Transverse colon (tissue), 3 donors: ENCODE measurements at regions not wholly inside any gene's neighbourhood (a gene's known extent, or its start where the extent isn't known, plus 50 kb on each side); places are given as distances from the start of the nearest gene placed in this dataset.

Source experiments
- CTCF ChIP-seq, 5 experiments: fragments of 200-600 bp in 3 of 5; fragments of 450-650 bp in 2 of 5; sonication (generic) in 3 of 5; IDR thresholded peaks; 1 replicate in 2 of 5; 2 replicates in 3 of 5; pipeline ENCODE4 v1.5.1; 2016 to 2017; ENCODE audit warnings: antibody characterized with exemption in 5 of 5, inconsistent platforms in 3 of 5, mild to moderate bottlenecking in 2 of 5, moderate library complexity in 1 of 5
- POLR2A ChIP-seq: fragments of 450-650 bp; IDR thresholded peaks from one replicate; pipeline ENCODE4 v1.6.1; 2016; ENCODE audit warnings: antibody characterized with exemption, mild to moderate bottlenecking, moderate library complexity

GRCh38 chr10:71067098-71067740 is 145.2 kb upstream of the UNC5B start:
- no peak for TF ChIP-seq CTCF (IDR thresholded peaks at IDR 0.05)
- TF ChIP-seq POLR2A, result no peak
